ENCODE measurements at regions not wholly inside any gene's neighbourhood (a gene's known extent, or its start where the extent isn't known, plus 50 kb on each side); places are given as distances from the start of the nearest gene placed in this dataset.

GRCh38 chr3:118473343-118473742 lies 561.3 kb downstream of the IGSF11 start:
- H3K4me2 ChIP-seq: no peak overlapping the region
- H3K79me2 ChIP-seq (replicated peaks; ENCODE audit: insufficient read depth): no peaks in the 10 kb centered on the region
- Mint-ChIP-seq H3K36me3 (ENCODE audit: low read depth) (no peaks in the 10 kb centered on the region; the same call in 2 of the 3 replicates), H3K4me1 (no peaks in the 10 kb centered on the region; the same call in 2 of the 3 replicates), H3K9me3 (no peaks in the 10 kb centered on the region; the same call in 2 of the 3 replicates), H3K27ac (no peak overlapping the region), H3K27me3 (ENCODE audit: insufficient read depth, low read depth, poor library complexity) (peaks cover 2% of the 10 kb centered on the region), H3K4me3 (no peak overlapping the region)
- peaks cover 25% of the 10 kb centered on the region for H3K9me2 ChIP-seq (ENCODE audit: insufficient read depth)
- no peak for TF ChIP-seq REST (IDR thresholded peaks at IDR 0.05; ENCODE audit: unreplicated experiment)
- no peak for TF ChIP-seq ZNF114 (CRISPR knock-in tag; IDR thresholded peaks at IDR 0.05)
- TF ChIP-seq EZH2 (IDR thresholded peaks at IDR 0.05; ENCODE audit: low read depth, unreplicated experiment): no peak
- TF ChIP-seq ZNF462 (CRISPR knock-in tag; IDR thresholded peaks at IDR 0.05): no peak
- TF ChIP-seq NANOG (IDR thresholded peaks at IDR 0.05; ENCODE audit: borderline replicate concordance): no peak
- no peak for TF ChIP-seq CTCF (conservative IDR thresholded peaks at IDR 0.05; ENCODE audit: low read depth in 2 of 2)
- H2AFZ ChIP-seq: no peak overlapping the region
- H3K36me3 ChIP-seq (ENCODE audit: insufficient read depth): no peaks in the 10 kb centered on the region
- H3K4me3 ChIP-seq: no peak overlapping the region
- no peaks in the 10 kb centered on the region for H4K20me1 ChIP-seq (replicated peaks; ENCODE audit: insufficient read depth)
- ATAC-seq (no peak), DNase-seq (ENCODE audit: low spot score) (no peak)
- H3K4me1 ChIP-seq (ENCODE audit: insufficient read depth): 0 out of 2 replicates have a peak, but pooled peaks cover under 1% of the 10 kb centered on the region
- no peak overlapping the region for H3K27ac ChIP-seq (ENCODE audit: low read depth)
- H3K27me3 ChIP-seq (ENCODE audit: insufficient read depth): no peaks in the 10 kb centered on the region
- H3F3A ChIP-seq (replicated peaks; ENCODE audit: low read depth): no peaks in the 10 kb centered on the region

Measured in GM23338 (cell line).